ENCODE measurements at regions not wholly inside any gene's neighbourhood (a gene's known extent, or its start where the extent isn't known, plus 50 kb on each side); places are given as distances from the start of the nearest gene placed in this dataset.
A peak's percentile ranks its signal among the peaks of the same experiment; 100 is the strongest.

- Histone ChIP-seq H3K4me3 (ENCODE audit: extremely low read depth in 1 of 4, insufficient read depth in 2 of 4, low read depth in 3 of 4, low read length in 4 of 4) (peak overlapping the region in 1 of 4 experiments; percentile 40; a peak in 1 of 8 replicates), H3K79me2 (ENCODE audit: control insufficient read depth in 1 of 2, insufficient read depth in 2 of 2, low read length in 2 of 2) (no peaks in the 10 kb centered on the region), H4K8ac (ENCODE audit: extremely low read depth, insufficient read depth, low read length) (no peak overlapping the region), H2AFZ (ENCODE audit: low read length) (no peak overlapping the region), H2BK5ac (ENCODE audit: low read depth, low read length) (no peak overlapping the region), H3K4ac (replicated peaks; ENCODE audit: insufficient read length, low read depth, low read length) (no peak overlapping the region), H3K27me3 (replicated peaks in 1 of 4; ENCODE audit: control insufficient read depth in 3 of 4, extremely low read depth in 1 of 4, insufficient read depth in 3 of 4, low read length in 3 of 4) (no peaks in the 10 kb centered on the region; a peak in 1 of 7 replicates), H2BK12ac (ENCODE audit: low read depth, low read length) (no peak overlapping the region), H3K14ac (ENCODE audit: insufficient read length) (no peak overlapping the region), H4K20me1 (replicated peaks in 1 of 2; ENCODE audit: control insufficient read depth in 1 of 2, insufficient read depth in 2 of 2, low read length in 2 of 2) (no peaks in the 10 kb centered on the region), H4K91ac (replicated peaks; ENCODE audit: insufficient read length, low read length) (no peak overlapping the region), H3K4me2 (ENCODE audit: insufficient read depth in 1 of 2, low read depth in 2 of 2, low read length in 2 of 2) (0 out of 4 replicates have a peak overlapping the region, but pooled peaks of 1 of the 2 experiments have one; percentile 7), H3K9ac (replicated peaks in 1 of 4; ENCODE audit: extremely low read depth in 1 of 4, low read depth in 3 of 4, low read length in 3 of 4) (no peak overlapping the region), H2BK20ac (ENCODE audit: low read length) (no peak overlapping the region), H3K23me2 (ENCODE audit: low read depth, low read length) (no peaks in the 10 kb centered on the region), H3K79me1 (ENCODE audit: low read depth, low read length) (no peaks in the 10 kb centered on the region), H3K27ac (ENCODE audit: low read depth, low read length) (no peak overlapping the region), H3K23ac (ENCODE audit: insufficient read length) (no peak overlapping the region), H4K5ac (ENCODE audit: insufficient read length, low read depth, low read length) (no peak overlapping the region), H2BK120ac (replicated peaks; ENCODE audit: low read depth, low read length) (no peak overlapping the region), H3K4me1 (replicated peaks in 1 of 4; ENCODE audit: control insufficient read depth in 3 of 4, insufficient read depth in 4 of 4, low read length in 3 of 4) (no peaks in the 10 kb centered on the region), H3K36me3 (ENCODE audit: control insufficient read depth in 2 of 4, insufficient read depth in 4 of 4, low read length in 3 of 4) (no peaks in the 10 kb centered on the region), H2AK5ac (ENCODE audit: low read depth, low read length) (no peak overlapping the region), H2BK15ac (ENCODE audit: low read length) (no peak overlapping the region), H3K18ac (ENCODE audit: extremely low read depth, low read length) (no peak overlapping the region), H3K56ac (replicated peaks; ENCODE audit: insufficient read length, low read depth, low read length) (no peak overlapping the region), H3K9me3 (ENCODE audit: insufficient read depth in 2 of 2, low read depth in 1 of 2, low read length in 1 of 2) (no peaks in the 10 kb centered on the region)
- DNase-seq (ENCODE audit: low read depth in 1 of 2, low spot score in 2 of 2) (peak; percentile 33 to 77), FAIRE-seq (peak; percentile 94)
- POLR2A ChIA-PET (ENCODE audit: partially characterized antibody), result no interaction called here
- WGBS, 2 experiments (ENCODE audit: extremely low coverage in 1 of 2, insufficient coverage in 1 of 2, insufficient read length in 1 of 2, insufficient replicate concordance in 2 of 2, low coverage in 1 of 2, low lambda C conversion rate in 2 of 2, missing lambda C conversion rate in 1 of 2), result 33% methylated on average over 7 of the region's 7 CpGs; no CpG with 5 or more reads in 1 of the 2 experiments
- no peak for TF ChIP-seq PHF8 (conservative IDR thresholded peaks at IDR 0.05; ENCODE audit: low read depth, low read length)
- TF ChIP-seq EP300 (IDR thresholded peaks at IDR 0.05; ENCODE audit: borderline replicate concordance in 1 of 2, low read depth in 2 of 2, low read length in 2 of 2), result peak in 1 of 2 experiments; percentile 53; a peak in 1 of 3 replicates
- TF ChIP-seq CTCF (IDR thresholded peaks at IDR 0.05; ENCODE audit: control extremely low read depth in 1 of 3, insufficient read depth in 1 of 3, low read depth in 1 of 3, low read length in 3 of 3), result peak; percentile 17 to 81 (median 77)
- peak; percentile 39; the same call in 1 of the 2 replicates for TF ChIP-seq POLR2AphosphoS5 (IDR thresholded peaks at IDR 0.05; ENCODE audit: low read depth, low read length)
- TF ChIP-seq RAD21 (IDR thresholded peaks at IDR 0.05 in 1 of 2, conservative IDR thresholded peaks at IDR 0.05 in 1 of 2; ENCODE audit: low read depth in 2 of 2, low read length in 2 of 2), result peak; percentile 74 to 81
- TF ChIP-seq YY1 (IDR thresholded peaks at IDR 0.05; ENCODE audit: low read depth, low read length), result peak; percentile 77; the same call in 1 of the 2 replicates
- TF ChIP-seq NRF1 (IDR thresholded peaks at IDR 0.05; ENCODE audit: low read depth, low read length), result no peak
- TF ChIP-seq SUZ12 (IDR thresholded peaks at IDR 0.05; ENCODE audit: low read length), result no peak
- CTCF ChIA-PET (ENCODE audit: partially characterized antibody), result interaction anchor here (0.6 to 5.3 kb wide), 43 partner anchors 9 to 730 kb away, joined by 3 to 38 read pairs (median 4); partner anchors contain the start of gene CCDC83
Measured at GRCh38 chr11:86193297-86194095, 51.1 kb upstream of the EED start.
